ENCODE measurements at regions not wholly inside any gene's neighbourhood (a gene's known extent, or its start where the extent isn't known, plus 50 kb on each side); places are given as distances from the start of the nearest gene placed in this dataset.
A peak's percentile ranks its signal among the peaks of the same experiment; 100 is the strongest.

- DNase-seq (ENCODE audit: low spot score) = no peak
- H3K79me2 ChIP-seq (ENCODE audit: low read depth) = no peaks in the 10 kb centered on the region
- TF ChIP-seq EZH2phosphoT487 (IDR thresholded peaks at IDR 0.05) (no peak), CTCF (IDR thresholded peaks at IDR 0.05) (no peak), EZH2 (IDR thresholded peaks at IDR 0.05) (no peak)
These were observed 782.5 kb upstream of the HS6ST1 start for GRCh38 chr2:129101186-129101585.

GRCh38 chr2:129103936-129104878 lies 785.5 kb upstream of the HS6ST1 start:
- TF ChIP-seq EZH2phosphoT487 (IDR thresholded peaks at IDR 0.05) = peak; percentile 65
- no peak for TF ChIP-seq EZH2 (IDR thresholded peaks at IDR 0.05)
- no peak for TF ChIP-seq CTCF (IDR thresholded peaks at IDR 0.05)

More at GRCh38 chr2:129101186-129101585, 782.5 kb upstream of the HS6ST1 start:
- H3K9me3 Mint-ChIP-seq = no peaks in the 10 kb centered on the region
- no peak overlapping the region for H3K4me3 ChIP-seq
- H3K27ac Mint-ChIP-seq = no peak overlapping the region
- H3K27me3 ChIP-seq = peaks cover 60% of the 10 kb centered on the region
- no peak overlapping the region for H3K4me2 ChIP-seq
- H2AFZ ChIP-seq (replicated peaks) = no peak overlapping the region
- peaks cover 14% of the 10 kb centered on the region for H3K4me1 ChIP-seq
- H3K4me1 Mint-ChIP-seq = peaks cover 23% of the 10 kb centered on the region
- no peak overlapping the region for H3K9ac ChIP-seq
- H3K27me3 Mint-ChIP-seq (ENCODE audit: insufficient read depth, low read depth) = peaks cover 26% of the 10 kb centered on the region
- H3F3A ChIP-seq (ENCODE audit: low read depth) = peaks cover 13% of the 10 kb centered on the region
- no peaks in the 10 kb centered on the region for H3K9me3 ChIP-seq (ENCODE audit: low read depth)
- no peaks in the 10 kb centered on the region for H3K36me3 ChIP-seq
- H3K36me3 Mint-ChIP-seq = no peaks in the 10 kb centered on the region
- H4K20me1 ChIP-seq (ENCODE audit: low read depth) = no peaks in the 10 kb centered on the region
- H3K27ac ChIP-seq = no peak overlapping the region
- H3K4me3 Mint-ChIP-seq = no peak overlapping the region

GRCh38 chr2:129112181-129112580 lies 793.5 kb upstream of the HS6ST1 start:
- no peaks in the 10 kb centered on the region for H4K20me1 ChIP-seq (ENCODE audit: low read depth)
- H3K9me3 ChIP-seq (ENCODE audit: low read depth) = no peaks in the 10 kb centered on the region
- Mint-ChIP-seq H3K9me3 (peaks cover 2% of the 10 kb centered on the region), H3K27ac (no peak overlapping the region), H3K4me3 (no peak overlapping the region), H3K36me3 (no peaks in the 10 kb centered on the region), H3K4me1 (no peaks in the 10 kb centered on the region), H3K27me3 (ENCODE audit: insufficient read depth, low read depth) (no peaks in the 10 kb centered on the region)
- H3K4me2 ChIP-seq = no peak overlapping the region
- TF ChIP-seq EZH2phosphoT487 (IDR thresholded peaks at IDR 0.05) (no peak), EZH2 (IDR thresholded peaks at IDR 0.05) (no peak), CTCF (IDR thresholded peaks at IDR 0.05) (no peak)
- no peaks in the 10 kb centered on the region for H3K4me1 ChIP-seq
- H3K27ac ChIP-seq = no peak overlapping the region
- no peaks in the 10 kb centered on the region for H3K79me2 ChIP-seq (ENCODE audit: low read depth)
- no peak overlapping the region for H3K9ac ChIP-seq
- no peaks in the 10 kb centered on the region for H3F3A ChIP-seq (ENCODE audit: low read depth)
- H3K36me3 ChIP-seq = no peaks in the 10 kb centered on the region
- H3K27me3 ChIP-seq = peaks cover 7% of the 10 kb centered on the region
- H2AFZ ChIP-seq (replicated peaks) = no peak overlapping the region
- DNase-seq (ENCODE audit: low spot score) = no peak
- no peak overlapping the region for H3K4me3 ChIP-seq

More at GRCh38 chr2:129103936-129104878, 785.5 kb upstream of the HS6ST1 start:
- no peaks in the 10 kb centered on the region for H3K36me3 ChIP-seq
- Mint-ChIP-seq H3K27ac (peak overlapping the region; percentile 42), H3K4me3 (no peak overlapping the region), H3K9me3 (no peaks in the 10 kb centered on the region), H3K36me3 (no peaks in the 10 kb centered on the region), H3K4me1 (peaks cover 23% of the 10 kb centered on the region), H3K27me3 (ENCODE audit: insufficient read depth, low read depth) (peaks cover 26% of the 10 kb centered on the region)
- peaks cover 76% of the 10 kb centered on the region for H3K27me3 ChIP-seq
- no peaks in the 10 kb centered on the region for H4K20me1 ChIP-seq (ENCODE audit: low read depth)
- H3F3A ChIP-seq (ENCODE audit: low read depth) = peaks cover 13% of the 10 kb centered on the region
- H3K9me3 ChIP-seq (ENCODE audit: low read depth) = no peaks in the 10 kb centered on the region
- DNase-seq (ENCODE audit: low spot score) = peak; percentile 60
- H2AFZ ChIP-seq (replicated peaks) = no peak overlapping the region
- H3K79me2 ChIP-seq (ENCODE audit: low read depth) = no peaks in the 10 kb centered on the region
- no peak overlapping the region for H3K27ac ChIP-seq
- no peak overlapping the region for H3K4me3 ChIP-seq
- H3K4me1 ChIP-seq = peaks cover 14% of the 10 kb centered on the region
- peak overlapping the region; percentile 33 for H3K4me2 ChIP-seq
- H3K9ac ChIP-seq = no peak overlapping the region

Data from neural progenitor cell (in vitro differentiated cells).